ENCODE measurements at regions not wholly inside any gene's neighbourhood (a gene's known extent, or its start where the extent isn't known, plus 50 kb on each side); places are given as distances from the start of the nearest gene placed in this dataset.
"Not testable (repeated sequence)": the region's sequence is repeated elsewhere in the genome, so short reads cannot be mapped to it uniquely, and the experiment has no call there.

- H3K27ac ChIP-seq (ENCODE audit: low read length); ATAC-seq; DNase-seq; H3K9me3 Mint-ChIP-seq; H3K27me3 ChIP-seq (ENCODE audit: control insufficient read depth, insufficient read depth, low read length); H3K4me3 ChIP-seq (ENCODE audit: low read length); H3K4me3 Mint-ChIP-seq; H3K4me1 Mint-ChIP-seq; intact Hi-C loops (cut with micrococcal nuclease); H3K36me3 Mint-ChIP-seq; H3K27ac Mint-ChIP-seq; H3K9me3 ChIP-seq (ENCODE audit: control insufficient read depth, insufficient read depth, low read length); H3K27me3 Mint-ChIP-seq (ENCODE audit: low read depth in 2 of 2); H3K36me3 ChIP-seq (ENCODE audit: control insufficient read depth, insufficient read depth, low read length); H3K4me1 ChIP-seq (ENCODE audit: control insufficient read depth, insufficient read depth, low read length): not testable (repeated sequence)
- no CpG with 5 or more reads among the region's 2 CpGs for WGBS (ENCODE audit: insufficient coverage)
Measured at GRCh38 chr12:92231532-92231931, 85.9 kb upstream of the BTG1 start.

GRCh38 chr12:92229381-92229780 is 83.7 kb upstream of the BTG1 start:
- WGBS (ENCODE audit: insufficient coverage), result 96% methylated on average over 2 of the region's 2 CpGs
- peaks cover 0 to 6% of the 10 kb centered on the region in 2 donors for H3K4me1 Mint-ChIP-seq
- TF ChIP-seq CTCF (IDR thresholded peaks at IDR 0.05), result no peak
- no peak for ATAC-seq
- no peak overlapping the region for H3K27ac Mint-ChIP-seq
- H3K36me3 ChIP-seq (ENCODE audit: control insufficient read depth, insufficient read depth, low read length), result no peaks in the 10 kb centered on the region
- H3K9me3 Mint-ChIP-seq, result no peaks in the 10 kb centered on the region
- no peaks in the 10 kb centered on the region for H3K27me3 Mint-ChIP-seq (ENCODE audit: low read depth in 2 of 2)
- no peak overlapping the region for H3K4me3 Mint-ChIP-seq
- no peak for DNase-seq
- no peak overlapping the region for H3K27ac ChIP-seq (ENCODE audit: low read length)
- H3K9me3 ChIP-seq (ENCODE audit: control insufficient read depth, insufficient read depth, low read length), result no peaks in the 10 kb centered on the region
- H3K4me3 ChIP-seq (ENCODE audit: low read length), result no peak overlapping the region
- peaks cover 4% of the 10 kb centered on the region for H3K4me1 ChIP-seq (ENCODE audit: control insufficient read depth, insufficient read depth, low read length)
- intact Hi-C loops (cut with micrococcal nuclease), result no loop called here
- no peaks in the 10 kb centered on the region for H3K36me3 Mint-ChIP-seq
- H3K27me3 ChIP-seq (ENCODE audit: control insufficient read depth, insufficient read depth, low read length), result no peaks in the 10 kb centered on the region

GRCh38 chr12:92226961-92227360 is 81.3 kb upstream of the BTG1 start:
- DNase-seq, result no peak
- no peak overlapping the region for H3K27ac Mint-ChIP-seq
- Histone ChIP-seq H3K4me1 (ENCODE audit: control insufficient read depth, insufficient read depth, low read length) (no peaks in the 10 kb centered on the region), H3K27me3 (ENCODE audit: control insufficient read depth, insufficient read depth, low read length) (no peaks in the 10 kb centered on the region), H3K27ac (ENCODE audit: low read length) (no peak overlapping the region), H3K36me3 (ENCODE audit: control insufficient read depth, insufficient read depth, low read length) (no peaks in the 10 kb centered on the region), H3K9me3 (ENCODE audit: control insufficient read depth, insufficient read depth, low read length) (no peaks in the 10 kb centered on the region), H3K4me3 (ENCODE audit: low read length) (no peak overlapping the region)
- no peak for TF ChIP-seq CTCF (IDR thresholded peaks at IDR 0.05)
- ATAC-seq, result no peak
- H3K9me3 Mint-ChIP-seq, result no peaks in the 10 kb centered on the region
- no peaks in the 10 kb centered on the region for H3K36me3 Mint-ChIP-seq
- WGBS (ENCODE audit: insufficient coverage), result 55% methylated on average over 3 of the region's 3 CpGs
- H3K4me1 Mint-ChIP-seq, result no peaks in the 10 kb centered on the region
- H3K27me3 Mint-ChIP-seq (ENCODE audit: low read depth in 2 of 2), result peaks cover 0 to 1% of the 10 kb centered on the region in 2 donors
- no peak overlapping the region for H3K4me3 Mint-ChIP-seq
- intact Hi-C loops (cut with micrococcal nuclease), result no loop called here

DNA sequence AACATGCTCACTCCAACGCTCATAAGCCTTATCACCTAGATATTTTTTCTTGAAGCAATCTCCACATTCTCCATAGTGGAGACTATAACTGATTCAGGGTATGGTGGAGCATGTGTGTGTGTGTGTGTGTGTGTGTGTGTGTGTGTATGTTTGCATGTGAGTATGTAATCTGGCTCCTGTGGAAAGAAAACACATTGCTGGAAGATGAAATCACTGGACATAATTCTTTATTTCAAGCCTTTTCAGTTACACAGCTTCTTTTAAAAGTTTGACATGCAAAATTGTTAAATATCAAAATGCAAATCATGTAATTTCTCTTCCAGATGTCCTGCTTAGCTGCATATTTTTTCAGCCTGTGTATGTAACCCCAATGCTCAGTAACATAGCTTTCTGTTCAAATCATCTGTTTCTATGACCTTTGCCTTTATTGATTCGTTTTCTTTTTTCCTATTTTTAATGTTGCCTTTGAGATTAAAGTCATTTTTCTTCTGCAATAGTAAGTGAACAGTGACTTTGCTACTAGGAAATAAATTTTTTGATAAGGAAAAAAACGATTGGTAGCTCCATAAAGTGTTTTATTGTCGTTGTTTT is 80.5 kb upstream of the BTG1 start:
- no peak overlapping the region for H3K4me3 ChIP-seq (ENCODE audit: low read length)
- H3K4me1 Mint-ChIP-seq, result no peaks in the 10 kb centered on the region
- H3K27ac Mint-ChIP-seq, result no peak overlapping the region
- no peaks in the 10 kb centered on the region for H3K4me1 ChIP-seq (ENCODE audit: control insufficient read depth, insufficient read depth, low read length)
- DNase-seq (no peak), ATAC-seq (no peak)
- WGBS (ENCODE audit: insufficient coverage), result 85% methylated on average over 2 of the region's 4 CpGs
- peaks cover 0 to 8% of the 10 kb centered on the region in 2 donors for H3K27me3 Mint-ChIP-seq (ENCODE audit: low read depth in 2 of 2)
- H3K27ac ChIP-seq (ENCODE audit: low read length), result no peak overlapping the region
- intact Hi-C loops (cut with micrococcal nuclease), result no loop called here
- no peaks in the 10 kb centered on the region for H3K9me3 ChIP-seq (ENCODE audit: control insufficient read depth, insufficient read depth, low read length)
- H3K36me3 Mint-ChIP-seq, result no peaks in the 10 kb centered on the region
- H3K9me3 Mint-ChIP-seq, result no peaks in the 10 kb centered on the region
- no peaks in the 10 kb centered on the region for H3K36me3 ChIP-seq (ENCODE audit: control insufficient read depth, insufficient read depth, low read length)
- H3K27me3 ChIP-seq (ENCODE audit: control insufficient read depth, insufficient read depth, low read length), result no peaks in the 10 kb centered on the region
- TF ChIP-seq CTCF (IDR thresholded peaks at IDR 0.05), result no peak
- no peak overlapping the region for H3K4me3 Mint-ChIP-seq

Data from natural killer cell (primary cell).